ENCODE measurements at regions not wholly inside any gene's neighbourhood (a gene's known extent, or its start where the extent isn't known, plus 50 kb on each side); places are given as distances from the start of the nearest gene placed in this dataset.
"Not testable (repeated sequence)": the region's sequence is repeated elsewhere in the genome, so short reads cannot be mapped to it uniquely, and the experiment has no call there.

- DNase-seq: no peak
Measured at GRCh38 chr1:187987236-187987776, 1158.6 kb downstream of the PLA2G4A start.

GRCh38 chr1:187991944-187992343 is 1163.2 kb downstream of the PLA2G4A start:
- DNase-seq: no peak

- DNase-seq: no peak
Measured at GRCh38 chr1:187996780-187997179, 1168.0 kb downstream of the PLA2G4A start.

DNA sequence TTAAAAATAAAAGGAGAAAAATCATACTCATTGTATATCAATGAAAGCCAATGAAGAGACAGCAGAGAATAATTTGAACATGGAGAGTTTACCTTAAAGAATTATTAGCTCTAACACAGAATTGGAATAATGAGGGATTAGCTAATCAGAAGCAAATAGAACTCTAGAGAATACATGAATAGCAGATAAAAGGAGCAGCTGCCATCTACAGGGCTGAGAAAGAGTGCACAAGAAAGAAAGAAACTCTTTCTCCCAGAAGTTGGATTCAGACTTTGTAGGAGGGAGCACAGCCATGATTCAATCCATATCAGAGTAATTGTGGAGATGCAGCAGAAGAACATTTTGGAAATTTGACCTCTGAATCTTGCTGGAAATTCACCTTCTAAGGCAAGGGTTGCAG is 1171.2 kb downstream of the PLA2G4A start:
- DNase-seq: no peak

DNA sequence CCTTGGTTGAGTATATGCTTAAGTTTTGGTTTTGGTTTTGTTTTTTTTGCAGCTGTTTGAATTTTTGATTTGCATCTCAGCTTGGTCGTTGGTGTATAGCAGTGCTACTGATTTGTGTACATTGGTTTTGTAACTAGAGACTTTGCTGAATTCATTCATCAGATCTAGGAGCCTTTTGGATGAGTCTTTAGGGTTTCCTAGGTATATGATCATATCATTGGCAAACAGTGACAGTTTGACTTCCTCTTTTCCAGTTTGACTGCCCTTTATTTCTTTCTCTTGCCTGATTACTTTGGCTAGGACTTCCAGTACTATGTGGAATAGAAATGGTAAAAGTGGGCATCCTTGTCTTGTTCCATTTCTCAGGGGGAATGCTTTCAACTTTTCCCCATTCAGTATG is 1174.9 kb downstream of the PLA2G4A start:
- DNase-seq: not testable (repeated sequence)

DNA sequence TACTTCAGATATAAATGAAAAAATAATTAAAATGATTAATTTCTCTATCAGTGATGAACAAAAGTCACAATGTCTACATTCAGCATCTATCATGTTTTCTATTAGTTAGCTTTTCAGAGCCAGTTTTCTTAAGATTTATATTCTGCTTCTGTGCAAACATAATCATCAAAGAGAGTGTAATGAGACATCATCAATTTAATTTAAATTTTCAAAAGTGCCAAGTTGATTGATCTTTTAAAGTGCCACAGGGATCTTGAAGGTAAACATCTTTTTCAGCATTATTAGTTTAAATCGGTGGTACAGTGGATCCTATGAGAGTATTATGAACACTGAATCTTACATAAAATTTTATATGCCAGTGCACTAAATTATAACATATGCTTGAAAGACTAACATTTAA is 1176.1 kb downstream of the PLA2G4A start:
- no peak for DNase-seq

DNA sequence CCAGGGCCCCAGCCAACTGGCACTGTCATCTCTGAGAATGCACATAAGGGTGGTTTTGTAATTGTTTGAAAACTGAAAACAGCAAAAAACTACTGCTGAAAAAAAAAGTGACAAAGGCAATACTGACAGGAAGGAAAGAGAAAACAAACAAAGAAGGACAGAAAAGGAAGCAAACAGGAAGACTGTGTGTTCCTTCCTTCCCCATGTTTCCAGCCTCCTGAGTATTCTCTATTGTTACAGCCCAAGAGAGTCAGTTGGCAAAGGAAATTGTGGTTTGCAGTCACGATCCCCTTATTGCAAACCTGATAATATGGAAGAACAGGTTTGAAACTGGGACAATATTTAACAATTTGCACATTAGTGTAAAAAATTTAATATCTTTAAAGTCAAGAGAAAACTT is 1177.6 kb downstream of the PLA2G4A start:
- no peak for DNase-seq

DNA sequence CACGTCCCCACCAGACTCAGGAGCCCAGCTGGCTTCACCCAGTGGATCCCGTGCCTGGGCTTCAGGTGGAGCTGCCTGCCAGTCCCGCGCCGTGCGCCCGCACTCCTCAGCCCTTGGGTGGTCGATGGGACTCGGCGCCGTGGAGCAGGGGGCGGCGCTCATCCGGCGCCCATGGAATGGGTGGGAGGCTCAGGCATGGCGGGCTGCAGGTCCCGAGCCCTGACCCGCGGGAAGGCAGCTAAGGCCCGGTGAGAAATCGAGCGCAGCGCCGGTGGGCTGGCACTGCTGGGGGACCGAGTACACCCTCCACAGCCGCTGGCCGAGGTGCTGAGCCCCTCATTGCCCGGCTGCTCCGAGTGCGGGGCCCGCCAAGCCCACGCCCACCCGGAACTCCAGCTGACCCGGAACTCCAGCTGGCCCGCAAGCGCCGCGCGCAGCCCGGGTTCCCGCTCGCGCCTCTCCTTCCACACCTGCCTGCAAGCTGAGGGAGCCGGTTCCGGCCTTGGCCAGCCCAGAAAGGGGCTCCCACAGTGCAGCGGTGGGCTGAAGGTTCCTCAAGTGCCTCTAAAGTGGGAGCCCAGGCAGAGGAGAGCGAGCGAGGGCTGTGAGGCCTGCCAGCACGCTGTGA is 1184.6 kb downstream of the PLA2G4A start:
- DNase-seq: not testable (repeated sequence)

- DNase-seq: no peak
Measured at GRCh38 chr1:188017921-188018320, 1189.2 kb downstream of the PLA2G4A start.

DNA sequence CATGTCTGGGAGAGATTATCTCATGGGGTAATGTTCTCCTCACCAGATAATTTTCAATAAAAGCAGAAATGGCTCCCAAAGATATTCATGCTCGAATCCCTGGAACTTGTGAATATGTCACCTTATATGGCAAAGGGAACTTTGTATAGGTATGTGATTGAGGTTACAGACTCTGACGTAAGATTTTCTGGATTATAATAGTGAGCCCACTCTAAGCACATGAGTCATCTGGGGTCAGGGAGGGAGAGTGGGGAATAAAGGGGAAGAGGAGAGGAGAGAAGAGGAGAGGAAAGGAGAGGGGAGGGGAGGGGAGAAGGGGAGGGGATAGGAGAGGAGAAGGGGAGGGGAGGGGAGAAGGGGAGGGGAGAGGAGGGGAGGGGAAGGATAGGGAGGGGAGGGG is 1193.9 kb downstream of the PLA2G4A start:
- DNase-seq: no peak

DNA sequence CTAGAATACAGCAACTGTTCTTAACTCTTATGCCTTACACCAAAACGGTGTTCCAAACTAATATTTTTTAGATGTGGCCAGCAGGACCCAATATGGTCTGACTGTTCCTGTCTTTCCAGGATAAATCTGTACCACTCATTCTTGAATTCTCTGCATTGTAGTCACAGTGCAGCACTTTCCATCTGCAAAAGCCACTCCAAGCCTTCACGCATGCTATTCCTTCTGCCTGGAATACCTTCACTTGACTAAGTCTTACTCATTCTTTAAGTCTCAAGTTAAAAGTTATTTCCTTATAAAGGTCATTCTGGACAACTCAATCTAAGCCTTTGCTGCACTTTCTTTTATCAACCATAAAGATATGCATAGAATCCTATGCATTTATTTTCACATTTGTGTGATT is 1194.5 kb downstream of the PLA2G4A start:
- DNase-seq: no peak

GRCh38 chr1:188027613-188028012 is 1198.9 kb downstream of the PLA2G4A start:
- DNase-seq: no peak

DNA sequence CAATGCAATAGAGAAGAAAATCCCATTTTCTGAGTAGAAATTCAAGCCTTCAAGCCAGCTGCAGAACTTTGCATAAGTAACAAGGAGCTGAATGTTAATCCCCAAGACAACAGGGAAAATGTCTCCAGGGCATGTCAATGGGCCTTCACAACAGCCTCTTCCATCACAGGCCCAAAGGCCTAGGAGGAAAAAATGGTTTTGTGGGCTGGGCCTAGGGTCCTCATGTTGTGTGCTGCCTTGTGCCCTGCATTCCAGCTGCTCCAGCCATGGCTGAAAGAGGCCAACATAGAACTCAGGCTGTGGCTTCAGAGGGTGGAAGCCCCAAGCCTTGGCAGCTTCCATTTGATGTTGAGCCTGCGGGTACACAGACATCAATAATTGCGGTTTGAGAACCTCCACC is 1208.8 kb downstream of the PLA2G4A start:
- not testable (repeated sequence) for DNase-seq

DNA sequence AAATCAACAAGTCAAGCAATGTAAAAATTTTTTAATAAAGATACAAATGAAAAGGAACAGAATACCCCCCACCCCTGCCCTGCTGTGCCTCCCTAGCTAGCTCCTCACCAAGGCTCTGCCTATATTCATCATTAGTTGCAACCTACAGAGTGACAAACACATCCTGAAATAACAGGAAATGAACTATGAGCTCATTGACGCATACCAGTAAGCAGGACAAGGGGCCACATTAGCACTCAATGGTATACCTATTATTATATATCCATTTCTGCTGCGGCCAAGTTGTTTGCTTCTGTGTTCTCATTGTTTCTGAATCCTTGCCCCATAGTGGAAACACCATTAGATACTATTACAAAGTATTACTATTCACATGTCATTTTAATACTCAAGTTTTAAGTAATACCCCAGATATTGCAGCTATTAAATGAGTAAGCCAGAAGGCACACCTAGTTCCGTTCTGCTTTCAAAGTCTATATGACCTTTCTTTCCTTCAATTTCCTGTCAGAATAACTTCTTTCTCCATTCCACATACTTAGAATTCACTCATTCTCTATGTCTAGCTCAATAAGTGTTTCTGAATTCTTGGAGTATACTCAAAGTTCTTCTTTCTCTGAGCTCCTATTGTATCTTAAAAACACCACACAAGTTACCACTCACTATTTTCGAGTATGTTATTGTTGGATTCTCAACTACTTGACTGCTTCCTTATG is 1214.9 kb downstream of the PLA2G4A start:
- DNase-seq: no peak

GRCh38 chr1:188050250-188050649 is 1221.5 kb downstream of the PLA2G4A start:
- DNase-seq: no peak

GRCh38 chr1:188056011-188056410 is 1227.3 kb downstream of the PLA2G4A start:
- DNase-seq: no peak

GRCh38 chr1:188058801-188059200 is 1230.1 kb downstream of the PLA2G4A start:
- DNase-seq: no peak

DNA sequence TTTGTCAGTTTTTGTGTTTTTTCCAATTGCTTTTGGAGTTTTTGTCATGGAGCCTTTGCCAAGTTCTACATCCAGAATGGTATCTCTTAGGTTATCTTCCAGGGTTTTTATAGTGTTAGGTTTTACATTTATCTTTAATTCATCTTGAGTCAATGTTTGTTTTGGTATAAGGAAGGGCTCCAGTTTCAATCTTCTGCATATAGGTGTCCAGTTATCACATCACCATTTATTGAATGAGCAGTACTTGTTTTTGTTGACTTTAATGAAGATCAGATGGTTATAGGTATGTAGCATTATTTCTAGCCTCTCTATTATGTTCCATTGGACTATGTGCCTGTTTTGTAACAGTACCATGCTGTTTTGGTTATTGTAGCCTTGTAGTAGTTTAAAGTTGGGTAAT is 1233.1 kb downstream of the PLA2G4A start:
- DNase-seq: no peak

- DNase-seq: no peak
Measured at GRCh38 chr1:188062456-188062855, 1233.7 kb downstream of the PLA2G4A start.

DNA sequence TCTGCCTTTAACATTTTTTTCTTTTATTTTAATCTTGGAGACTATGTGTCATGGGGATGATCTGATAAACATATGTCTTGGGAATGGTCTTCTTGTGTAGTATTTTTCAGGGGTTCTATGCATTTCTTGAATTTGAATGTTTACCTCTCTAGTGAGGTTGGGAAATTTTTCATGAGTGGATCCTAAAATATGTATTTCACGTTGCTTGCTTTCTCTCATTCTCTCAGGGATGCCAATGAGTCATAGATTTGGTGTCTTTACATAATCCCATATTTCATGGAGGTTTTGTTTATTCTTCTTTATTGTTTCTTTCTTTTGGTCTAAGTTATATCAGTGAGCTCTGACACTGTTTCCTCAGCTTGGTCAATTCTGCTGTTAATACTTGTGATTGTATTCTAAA is 1237.2 kb downstream of the PLA2G4A start:
- DNase-seq: no peak

DNA sequence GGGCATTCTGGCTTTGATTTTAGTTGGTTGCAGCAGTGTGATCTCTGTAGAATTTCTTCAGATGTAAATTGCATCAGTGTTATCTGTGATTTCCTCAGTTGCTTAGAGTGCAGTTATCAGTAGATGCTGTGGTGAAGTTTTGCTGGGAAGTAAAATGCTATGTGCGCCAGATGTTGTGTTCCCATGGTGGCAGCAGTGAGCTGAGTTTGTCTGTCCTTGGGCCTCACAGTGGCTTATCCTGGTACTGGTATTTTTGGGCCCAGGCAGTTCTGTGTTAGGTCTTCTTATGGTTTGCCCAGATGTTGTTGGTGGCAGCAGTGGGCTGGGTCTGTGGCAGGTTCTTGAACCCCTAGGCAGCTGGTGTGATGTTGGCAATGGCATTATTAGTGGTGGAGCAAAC is 1242.1 kb downstream of the PLA2G4A start:
- DNase-seq: no peak

GRCh38 chr1:188089015-188089414 is 1260.3 kb downstream of the PLA2G4A start:
- no peak for DNase-seq

DNA sequence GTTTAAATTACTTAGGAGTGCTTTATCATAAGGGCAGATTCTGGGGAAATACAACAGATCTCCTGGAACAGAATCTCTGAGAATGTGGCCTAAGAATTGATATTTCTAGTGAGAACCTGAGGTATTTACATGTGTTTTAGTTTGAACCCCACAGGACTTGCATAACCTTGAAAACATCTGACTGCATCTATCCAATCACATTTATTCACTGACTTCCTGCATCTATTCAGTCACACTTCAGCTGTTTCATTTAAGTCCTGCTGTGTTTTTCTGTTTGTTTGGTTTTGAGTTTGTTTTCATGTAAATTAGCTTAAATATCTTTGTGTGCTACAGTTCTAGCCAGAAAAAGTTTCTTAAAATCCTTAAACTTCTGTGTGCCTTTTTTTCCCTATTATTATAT is 1260.7 kb downstream of the PLA2G4A start:
- DNase-seq: no peak

DNA sequence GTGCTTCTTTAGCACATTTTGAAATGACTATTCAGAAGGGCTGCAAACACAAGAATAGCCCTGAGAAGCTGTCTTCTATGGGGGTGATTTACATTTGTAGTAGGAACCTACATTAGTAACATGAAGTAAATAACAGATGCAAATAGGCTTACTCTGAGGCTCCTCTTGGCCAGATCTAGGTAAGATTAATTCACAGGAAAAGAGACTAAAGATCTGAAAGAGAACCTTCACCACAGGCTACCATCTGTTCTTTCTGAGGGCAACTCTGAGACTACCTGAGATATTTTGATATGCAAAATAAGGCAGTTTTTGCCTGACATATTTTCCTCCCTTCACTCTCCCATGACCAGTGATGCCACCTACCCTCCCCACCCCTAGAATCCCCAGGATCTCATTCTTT is 1267.8 kb downstream of the PLA2G4A start:
- no peak for DNase-seq

- no peak for DNase-seq
Measured at GRCh38 chr1:188117436-188117835, 1288.7 kb downstream of the PLA2G4A start.
